ENCODE measurements at regions not wholly inside any gene's neighbourhood (a gene's known extent, or its start where the extent isn't known, plus 50 kb on each side); places are given as distances from the start of the nearest gene placed in this dataset.

GRCh38 chrX:69264158-69264581 lies 98.9 kb upstream of the PJA1 start:
- no peak for ATAC-seq
- intact Hi-C loops (cut with DNase I): no loop called here

DNA sequence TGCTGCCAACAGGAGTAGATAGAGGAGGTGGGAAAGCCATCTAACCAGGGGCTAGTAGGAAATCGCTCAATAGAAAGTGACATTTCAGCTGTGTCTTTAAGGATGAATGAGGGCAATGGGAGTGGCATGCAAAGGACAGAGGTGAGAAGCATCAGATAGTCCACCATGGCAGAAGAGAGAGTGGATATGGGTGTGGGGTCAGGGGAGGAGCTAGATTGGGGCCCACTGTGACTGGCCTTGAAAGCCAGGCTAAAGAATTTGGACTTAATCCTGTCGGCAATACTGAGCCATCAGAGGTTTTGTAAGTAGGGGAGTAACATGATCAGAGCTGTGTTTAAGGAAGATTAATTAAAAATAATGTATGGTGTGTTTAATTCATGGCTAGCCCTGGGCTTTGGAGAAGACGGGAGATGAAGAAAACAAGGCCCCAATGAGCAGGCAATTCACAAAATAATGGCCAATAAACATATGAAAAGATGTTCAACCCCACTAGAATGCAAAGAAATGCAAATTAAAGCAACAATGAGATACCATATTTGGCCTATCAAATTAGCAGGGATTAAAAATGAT lies 98.1 kb upstream of the PJA1 start:
- H3K4me1 ChIP-seq: no peaks in the 10 kb centered on the region
- intact Hi-C loops (cut with DNase I): no loop called here
- H3K9me3 ChIP-seq: no peaks in the 10 kb centered on the region
- 72 to 82% methylated on average over 3 of the region's 3 CpGs for WGBS, 2 donors
- H3K4me3 ChIP-seq: no peak overlapping the region
- no peak overlapping the region for H3K27ac ChIP-seq
- no peaks in the 10 kb centered on the region for H3K36me3 ChIP-seq
- no peak for DNase-seq
- peaks cover 0 to 39% (median 0%) of the 10 kb centered on the region in 7 donors for H3K27me3 ChIP-seq
- TF ChIP-seq, protein P1, sequence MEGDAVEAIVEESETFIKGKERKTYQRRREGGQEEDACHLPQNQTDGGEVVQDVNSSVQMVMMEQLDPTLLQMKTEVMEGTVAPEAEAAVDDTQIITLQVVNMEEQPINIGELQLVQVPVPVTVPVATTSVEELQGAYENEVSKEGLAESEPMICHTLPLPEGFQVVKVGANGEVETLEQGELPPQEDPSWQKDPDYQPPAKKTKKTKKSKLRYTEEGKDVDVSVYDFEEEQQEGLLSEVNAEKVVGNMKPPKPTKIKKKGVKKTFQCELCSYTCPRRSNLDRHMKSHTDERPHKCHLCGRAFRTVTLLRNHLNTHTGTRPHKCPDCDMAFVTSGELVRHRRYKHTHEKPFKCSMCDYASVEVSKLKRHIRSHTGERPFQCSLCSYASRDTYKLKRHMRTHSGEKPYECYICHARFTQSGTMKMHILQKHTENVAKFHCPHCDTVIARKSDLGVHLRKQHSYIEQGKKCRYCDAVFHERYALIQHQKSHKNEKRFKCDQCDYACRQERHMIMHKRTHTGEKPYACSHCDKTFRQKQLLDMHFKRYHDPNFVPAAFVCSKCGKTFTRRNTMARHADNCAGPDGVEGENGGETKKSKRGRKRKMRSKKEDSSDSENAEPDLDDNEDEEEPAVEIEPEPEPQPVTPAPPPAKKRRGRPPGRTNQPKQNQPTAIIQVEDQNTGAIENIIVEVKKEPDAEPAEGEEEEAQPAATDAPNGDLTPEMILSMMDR (IDR thresholded peaks at IDR 0.05): no peak
- no peak for ATAC-seq

More at GRCh38 chrX:69264158-69264581, 98.9 kb upstream of the PJA1 start:
- no peak for DNase-seq
- Histone ChIP-seq H3K27me3 (peaks cover 0 to 39% (median 0%) of the 10 kb centered on the region in 7 donors), H3K36me3 (no peaks in the 10 kb centered on the region), H3K9me3 (no peaks in the 10 kb centered on the region), H3K4me1 (no peaks in the 10 kb centered on the region), H3K4me3 (no peak overlapping the region), H3K27ac (no peak overlapping the region)
- TF ChIP-seq, protein P1 (IDR thresholded peaks at IDR 0.05): no peak
- WGBS, 2 donors: 60 to 67% methylated on average over 13 of the region's 13 CpGs

GRCh38 chrX:69262036-69262936 lies 97.0 kb upstream of the PJA1 start:
- no peaks in the 10 kb centered on the region for H3K4me1 ChIP-seq
- WGBS, 2 donors: 57 to 72% methylated on average over 12 of the region's 12 CpGs
- H3K36me3 ChIP-seq: no peaks in the 10 kb centered on the region
- H3K27me3 ChIP-seq: peaks cover 0 to 39% (median 0%) of the 10 kb centered on the region in 7 donors
- intact Hi-C loops (cut with DNase I): no loop called here
- ATAC-seq (peak in 2 of 8 donors; percentile 37 to 64), DNase-seq (no peak)
- no peak overlapping the region for H3K27ac ChIP-seq
- H3K9me3 ChIP-seq: no peaks in the 10 kb centered on the region
- H3K4me3 ChIP-seq: no peak overlapping the region
- TF ChIP-seq, protein P1 (IDR thresholded peaks at IDR 0.05): no peak

GRCh38 chrX:69260169-69260568 lies 94.9 kb upstream of the PJA1 start:
- no peaks in the 10 kb centered on the region for H3K36me3 ChIP-seq
- peaks cover 0 to 33% (median 0%) of the 10 kb centered on the region in 7 donors for H3K27me3 ChIP-seq
- H3K9me3 ChIP-seq: no peaks in the 10 kb centered on the region
- 75 to 100% methylated on average over 2 of the region's 2 CpGs for WGBS, 2 donors
- H3K4me1 ChIP-seq: no peaks in the 10 kb centered on the region
- ATAC-seq: no peak
- no peak overlapping the region for H3K4me3 ChIP-seq
- no peak overlapping the region for H3K27ac ChIP-seq
- intact Hi-C loops (cut with DNase I): no loop called here
- TF ChIP-seq, protein P1 (IDR thresholded peaks at IDR 0.05): no peak
- no peak for DNase-seq

Measured in heart right ventricle (tissue), 16 donors.